IgD-negative memory B cell (primary cell): ENCODE measurements at regions not wholly inside any gene's neighbourhood (a gene's known extent, or its start where the extent isn't known, plus 50 kb on each side); places are given as distances from the start of the nearest gene placed in this dataset.

ENCODE experiments used
- H3K27ac Mint-ChIP-seq, 3 donors: one replicate each; pipeline ENCODE4 v1.8.0; 2020 to 2022; ENCODE audit warnings: mild to moderate bottlenecking in 3 of 3, mixed read lengths in 3 of 3, moderate library complexity in 1 of 3
- H3K27me3 Mint-ChIP-seq: one replicate; pipeline ENCODE4 v1.8.0; 2021; ENCODE audit warnings: mixed read lengths
- H3K36me3 Mint-ChIP-seq: one replicate; pipeline ENCODE4 v1.8.0; 2020; ENCODE audit warnings: mild to moderate bottlenecking, mixed read lengths
- H3K4me1 Mint-ChIP-seq, 3 donors: one replicate each; pipeline ENCODE4 v1.8.0; 2020 to 2022; ENCODE audit warnings: mixed read lengths in 3 of 3, mild to moderate bottlenecking in 1 of 3
- H3K4me3 Mint-ChIP-seq, 4 donors: one replicate each; pipeline ENCODE4 v1.8.0; 2020 to 2022; ENCODE audit warnings: mild to moderate bottlenecking in 4 of 4, mixed read lengths in 4 of 4, moderate library complexity in 3 of 4
- H3K9me3 Mint-ChIP-seq, 3 donors: one replicate each; pipeline ENCODE4 v1.8.0; 2020 to 2021; ENCODE audit warnings: mixed read lengths in 3 of 3, mild to moderate bottlenecking in 1 of 3

DNA sequence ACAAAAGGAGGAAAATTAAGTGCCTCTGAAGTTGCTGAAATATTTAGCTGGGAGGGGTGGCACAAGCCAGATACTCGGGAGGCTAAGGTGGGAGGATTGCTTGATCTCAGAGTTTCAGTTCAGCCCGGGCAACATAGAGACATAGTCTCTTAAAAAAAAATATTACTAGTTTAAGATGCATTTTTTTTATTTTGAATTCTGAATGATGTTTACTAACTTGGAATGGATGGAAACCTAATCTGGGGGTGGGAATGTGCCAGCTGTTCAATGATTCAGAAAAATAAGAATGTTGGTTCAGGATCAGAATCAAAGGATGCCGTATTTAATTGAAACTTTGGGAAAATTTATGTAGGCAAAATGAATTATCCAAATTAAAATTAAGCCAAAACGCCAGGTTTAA is 167.2 kb upstream of the ANK2 start:
- no peaks in the 10 kb centered on the region for H3K9me3 Mint-ChIP-seq
- no peaks in the 10 kb centered on the region for H3K4me1 Mint-ChIP-seq
- no peak overlapping the region for H3K4me3 Mint-ChIP-seq
- no peaks in the 10 kb centered on the region for H3K27me3 Mint-ChIP-seq
- no peaks in the 10 kb centered on the region for H3K36me3 Mint-ChIP-seq
- no peak overlapping the region for H3K27ac Mint-ChIP-seq

DNA sequence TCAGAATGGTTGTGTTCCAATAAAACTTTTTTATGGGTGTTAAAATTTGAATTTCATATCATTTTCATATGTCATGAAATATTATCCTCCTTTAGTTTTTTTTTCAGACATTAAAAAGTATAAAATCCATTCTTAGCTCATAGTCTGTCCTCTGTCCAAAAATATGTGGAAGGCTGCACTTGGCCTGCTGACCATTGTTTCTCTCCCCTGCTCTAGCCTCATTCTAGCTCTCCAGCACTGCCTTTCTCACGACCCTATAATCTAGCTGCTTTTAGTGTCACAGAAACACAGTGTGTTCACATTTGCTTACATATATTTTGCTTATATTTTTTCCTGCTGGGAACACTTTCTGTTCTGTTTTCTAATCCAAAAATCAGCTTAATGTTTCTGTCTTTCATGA is 165.0 kb upstream of the ANK2 start:
- Mint-ChIP-seq H3K27me3 (no peaks in the 10 kb centered on the region), H3K9me3 (no peaks in the 10 kb centered on the region), H3K4me1 (no peaks in the 10 kb centered on the region), H3K4me3 (no peak overlapping the region), H3K36me3 (no peaks in the 10 kb centered on the region), H3K27ac (no peak overlapping the region)

DNA sequence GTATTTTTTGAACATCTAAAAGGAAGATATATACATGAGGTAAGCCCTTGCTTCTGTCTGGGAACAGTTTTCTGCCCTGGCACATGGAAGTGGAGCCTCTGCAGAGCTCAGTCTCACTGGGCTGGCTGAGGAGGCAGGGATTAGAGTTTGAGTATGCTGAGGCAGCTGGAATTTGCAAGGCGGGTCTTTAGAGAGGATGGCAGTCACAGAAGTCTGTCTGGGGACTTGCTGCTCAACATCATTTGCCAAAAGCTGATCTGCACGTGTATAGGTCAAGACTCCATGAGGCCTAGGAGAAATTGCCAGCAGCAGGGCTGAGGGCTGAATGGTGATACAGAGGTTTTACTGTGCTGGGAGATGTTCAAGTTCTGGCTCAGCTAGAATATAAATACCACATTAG is 163.6 kb upstream of the ANK2 start:
- no peaks in the 10 kb centered on the region for H3K27me3 Mint-ChIP-seq
- H3K9me3 Mint-ChIP-seq: no peaks in the 10 kb centered on the region
- H3K27ac Mint-ChIP-seq: no peak overlapping the region
- H3K36me3 Mint-ChIP-seq: no peaks in the 10 kb centered on the region
- H3K4me1 Mint-ChIP-seq: peaks cover 0 to 3% (median 0%) of the 10 kb centered on the region in 3 donors
- no peak overlapping the region for H3K4me3 Mint-ChIP-seq

DNA sequence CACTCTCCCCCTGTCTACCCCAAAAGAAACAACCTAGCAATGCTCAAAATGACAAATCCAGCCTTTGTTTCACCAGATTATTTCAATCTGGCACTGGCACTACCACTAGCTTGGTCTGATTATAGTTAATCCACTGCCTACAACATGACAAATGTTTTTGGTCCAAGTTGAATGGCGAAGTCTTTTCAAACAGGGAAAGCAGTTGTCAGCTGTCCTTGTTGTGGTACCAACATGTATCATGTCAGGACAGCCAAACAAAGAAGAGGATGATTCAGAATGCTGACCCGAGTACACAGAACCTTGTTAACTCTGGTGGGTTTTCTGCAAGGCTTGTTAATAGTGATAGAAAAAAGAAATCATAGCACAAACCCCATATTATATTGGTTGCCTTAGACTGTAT is 160.8 kb upstream of the ANK2 start:
- Mint-ChIP-seq H3K27ac (no peak overlapping the region), H3K36me3 (peaks cover 1% of the 10 kb centered on the region), H3K4me1 (peaks cover 0 to 3% (median 0%) of the 10 kb centered on the region in 3 donors), H3K4me3 (no peak overlapping the region), H3K27me3 (no peaks in the 10 kb centered on the region), H3K9me3 (no peaks in the 10 kb centered on the region)

DNA sequence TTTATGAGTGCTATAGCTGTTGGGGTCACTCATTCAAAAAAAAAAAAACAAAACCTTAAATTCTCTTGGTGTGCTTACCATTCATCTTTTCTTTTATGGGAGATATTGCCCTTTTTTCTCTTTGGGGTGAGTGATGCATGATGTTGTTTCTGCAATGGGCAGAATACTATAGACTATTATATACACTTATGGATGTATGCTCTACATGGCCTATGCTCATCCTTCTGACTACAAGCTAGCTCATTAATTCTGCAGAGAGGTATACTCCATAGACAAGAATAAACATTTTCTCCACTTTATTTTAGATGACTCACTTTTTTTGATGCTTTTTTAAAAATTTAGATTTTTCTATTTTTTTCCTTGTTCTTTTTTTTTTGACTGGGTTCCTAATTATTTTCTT is 160.3 kb upstream of the ANK2 start:
- no peak overlapping the region for H3K4me3 Mint-ChIP-seq
- H3K4me1 Mint-ChIP-seq: peaks cover 0 to 3% (median 0%) of the 10 kb centered on the region in 3 donors
- peaks cover 1% of the 10 kb centered on the region for H3K36me3 Mint-ChIP-seq
- H3K27ac Mint-ChIP-seq: no peak overlapping the region
- no peaks in the 10 kb centered on the region for H3K9me3 Mint-ChIP-seq
- H3K27me3 Mint-ChIP-seq: no peaks in the 10 kb centered on the region

DNA sequence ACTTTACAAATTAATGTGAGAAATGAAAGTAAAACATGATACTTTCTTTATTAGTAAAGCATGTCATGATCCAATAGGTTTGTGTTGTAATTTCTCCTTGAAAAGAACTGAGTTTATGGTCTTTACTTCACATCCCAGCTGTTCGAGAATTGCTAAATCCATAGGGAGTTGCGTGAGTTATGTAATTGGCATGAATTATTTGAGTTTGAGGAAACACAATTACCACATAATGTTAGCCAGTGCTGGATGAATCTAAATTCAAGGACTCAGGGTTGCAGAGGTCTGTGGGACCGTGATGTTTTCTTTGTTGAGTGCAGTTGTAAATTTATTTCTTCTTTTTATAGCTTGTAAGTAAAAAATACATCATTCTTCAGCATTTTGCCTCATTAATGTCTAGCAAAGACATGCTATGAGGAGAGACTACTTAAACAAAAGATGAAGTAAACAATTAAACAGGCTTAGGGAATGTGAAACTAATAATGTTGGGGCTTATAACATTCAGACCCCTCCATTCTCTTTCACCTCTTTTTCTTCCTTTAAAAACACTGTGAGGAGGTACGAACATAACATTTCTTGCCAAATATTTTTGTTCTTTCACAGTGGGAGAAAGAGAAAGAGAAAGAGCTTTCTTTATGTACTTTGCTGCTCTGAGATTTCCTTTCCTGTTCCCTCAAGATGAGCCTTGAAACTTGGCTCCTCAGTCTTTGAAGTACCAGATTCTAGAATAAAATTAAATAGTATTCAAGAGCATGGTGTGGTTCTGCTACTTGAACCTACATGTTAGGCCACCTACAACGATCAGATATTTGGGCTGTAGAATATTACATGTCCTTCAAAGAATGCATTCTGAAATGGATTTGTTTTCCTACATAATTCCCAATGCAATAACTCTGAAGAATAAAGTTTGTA is 159.6 kb upstream of the ANK2 start:
- Mint-ChIP-seq H3K4me1 (peaks cover 0 to 3% (median 0%) of the 10 kb centered on the region in 3 donors), H3K36me3 (peaks cover 1% of the 10 kb centered on the region), H3K27me3 (no peaks in the 10 kb centered on the region), H3K27ac (no peak overlapping the region), H3K4me3 (no peak overlapping the region), H3K9me3 (no peaks in the 10 kb centered on the region)

DNA sequence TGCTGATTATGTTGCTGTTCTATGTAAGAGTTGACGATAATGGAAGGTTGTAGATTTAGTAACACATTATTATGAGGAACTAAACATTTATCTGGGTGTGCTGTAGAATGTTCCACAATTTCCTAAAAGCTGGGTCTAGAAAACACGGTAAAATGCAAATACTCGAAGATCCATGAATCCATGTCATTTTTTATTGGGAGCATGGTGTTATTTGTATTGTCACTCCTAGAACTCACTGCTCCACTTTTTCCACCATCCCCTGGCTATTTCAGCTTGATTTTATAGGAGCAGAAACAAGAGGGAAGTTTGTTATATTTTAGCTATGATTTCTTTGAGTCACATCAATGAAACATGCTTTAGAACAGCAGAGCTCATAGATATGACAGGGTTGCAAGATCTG is 155.0 kb upstream of the ANK2 start:
- H3K36me3 Mint-ChIP-seq: peaks cover 1% of the 10 kb centered on the region
- H3K27ac Mint-ChIP-seq: no peak overlapping the region
- no peak overlapping the region for H3K4me3 Mint-ChIP-seq
- H3K27me3 Mint-ChIP-seq: no peaks in the 10 kb centered on the region
- no peaks in the 10 kb centered on the region for H3K9me3 Mint-ChIP-seq
- H3K4me1 Mint-ChIP-seq: peaks cover 0 to 3% (median 0%) of the 10 kb centered on the region in 3 donors

DNA sequence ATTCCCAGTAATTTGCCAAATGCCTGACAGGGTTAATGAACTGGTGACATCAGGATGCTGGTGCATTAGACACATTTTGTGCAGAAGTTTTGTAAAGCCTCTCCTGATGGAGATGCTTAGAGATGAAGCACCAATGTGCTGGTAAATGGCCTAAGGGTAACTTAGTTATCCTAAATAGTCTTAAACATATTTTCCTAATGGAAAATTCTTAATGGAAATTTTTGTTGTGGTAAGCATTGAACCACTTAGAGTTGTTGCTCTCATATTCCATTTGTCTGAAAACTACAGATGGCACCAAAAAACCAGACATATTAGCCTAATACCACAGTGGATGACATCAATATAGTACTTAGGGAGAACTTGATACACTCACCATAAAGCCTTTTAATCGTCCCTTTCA is 154.5 kb upstream of the ANK2 start:
- H3K4me1 Mint-ChIP-seq: no peaks in the 10 kb centered on the region
- no peaks in the 10 kb centered on the region for H3K9me3 Mint-ChIP-seq
- H3K27ac Mint-ChIP-seq: no peak overlapping the region
- no peak overlapping the region for H3K4me3 Mint-ChIP-seq
- H3K36me3 Mint-ChIP-seq: peaks cover 1% of the 10 kb centered on the region
- H3K27me3 Mint-ChIP-seq: no peaks in the 10 kb centered on the region

DNA sequence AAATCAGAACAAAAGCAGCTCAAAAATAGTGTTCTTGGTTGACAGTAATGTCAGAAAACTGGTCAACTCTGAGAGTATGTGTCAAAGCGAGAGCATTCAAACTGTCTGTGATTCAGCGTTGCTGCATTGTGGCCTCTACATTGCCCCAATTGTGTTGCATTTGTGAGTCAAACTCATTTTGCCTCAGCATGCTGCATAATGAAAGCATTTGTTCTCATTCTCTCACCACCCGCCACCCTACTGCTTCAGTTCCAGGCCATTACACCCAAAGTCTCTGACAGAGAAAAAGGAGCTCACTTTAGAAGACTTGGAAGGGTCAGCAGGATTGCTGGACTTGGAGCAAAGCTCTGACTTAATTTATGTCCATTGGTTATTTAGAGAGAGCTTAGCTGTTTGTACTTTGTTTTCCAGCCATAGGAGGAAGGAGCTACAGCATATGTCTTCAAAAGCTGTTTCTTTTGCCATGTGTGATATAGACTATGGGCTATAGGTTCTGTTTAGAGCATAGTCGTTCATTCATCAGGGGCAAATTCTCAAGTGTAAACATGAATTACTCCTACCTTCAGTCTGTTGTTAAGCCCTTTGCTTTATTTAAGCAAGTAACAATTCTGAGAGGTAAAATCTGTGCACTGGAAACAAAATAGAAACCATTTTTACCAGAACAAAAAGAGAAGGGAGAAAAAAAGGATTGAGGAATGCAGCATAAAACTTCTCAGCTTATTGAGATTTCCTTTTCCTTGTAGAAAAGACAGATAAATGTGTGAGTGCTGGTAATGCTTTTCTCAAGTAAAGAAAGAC is 153.4 kb upstream of the ANK2 start:
- H3K4me3 Mint-ChIP-seq: no peak overlapping the region
- no peak overlapping the region for H3K27ac Mint-ChIP-seq
- no peaks in the 10 kb centered on the region for H3K4me1 Mint-ChIP-seq
- H3K27me3 Mint-ChIP-seq: no peaks in the 10 kb centered on the region
- peaks cover 1% of the 10 kb centered on the region for H3K36me3 Mint-ChIP-seq
- no peaks in the 10 kb centered on the region for H3K9me3 Mint-ChIP-seq

DNA sequence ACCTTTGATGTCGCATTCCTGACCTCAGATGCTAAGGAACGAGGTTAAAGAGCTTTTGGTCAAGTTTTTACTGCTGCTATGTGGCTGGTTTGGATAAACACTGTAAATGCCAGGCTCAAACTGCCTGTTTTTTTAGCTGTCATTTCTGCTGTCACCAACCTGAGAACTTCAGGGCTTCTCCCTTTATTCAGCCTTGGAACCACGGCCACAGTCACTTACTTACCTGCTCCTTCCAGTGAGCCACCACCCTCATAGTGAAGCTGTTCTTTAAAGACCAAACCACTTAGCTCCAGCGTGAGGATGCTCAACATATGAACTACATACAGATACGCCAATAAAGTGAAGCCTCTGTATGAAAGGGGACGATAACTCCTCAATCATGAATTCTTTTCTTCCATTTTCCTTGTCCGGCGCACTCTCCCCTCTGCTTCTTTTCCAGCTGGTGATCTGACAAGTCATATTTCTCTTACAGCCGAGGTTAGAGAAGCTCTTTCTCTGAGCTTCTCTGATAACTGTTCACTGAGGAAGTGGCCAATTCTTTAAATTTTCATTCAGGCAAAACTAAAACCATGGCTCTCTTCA is 152.8 kb upstream of the ANK2 start:
- no peak overlapping the region for H3K4me3 Mint-ChIP-seq
- no peaks in the 10 kb centered on the region for H3K36me3 Mint-ChIP-seq
- H3K4me1 Mint-ChIP-seq: no peaks in the 10 kb centered on the region
- no peaks in the 10 kb centered on the region for H3K9me3 Mint-ChIP-seq
- H3K27me3 Mint-ChIP-seq: peaks cover under 1% of the 10 kb centered on the region
- H3K27ac Mint-ChIP-seq: no peak overlapping the region

DNA sequence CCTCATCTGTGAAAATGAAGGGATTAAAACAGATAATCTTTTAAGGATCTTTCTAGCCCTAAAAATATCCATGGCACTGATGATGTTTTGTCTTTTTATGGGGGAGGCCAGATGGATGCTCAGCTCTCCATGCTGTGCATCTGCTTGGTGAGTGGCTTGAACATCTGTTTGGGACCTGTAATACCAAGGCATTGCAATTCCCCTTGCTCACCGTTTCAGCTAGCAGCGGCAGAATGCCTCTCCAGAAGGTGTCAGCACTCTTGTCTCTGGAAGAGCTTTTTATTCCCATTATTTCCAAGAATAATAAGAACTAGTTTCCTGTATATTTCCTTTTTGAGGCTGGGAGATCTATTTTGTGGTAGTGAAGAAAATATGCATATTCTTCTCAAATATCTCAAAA is 151.9 kb upstream of the ANK2 start:
- no peaks in the 10 kb centered on the region for H3K9me3 Mint-ChIP-seq
- no peak overlapping the region for H3K27ac Mint-ChIP-seq
- H3K27me3 Mint-ChIP-seq: peaks cover 1% of the 10 kb centered on the region
- H3K4me3 Mint-ChIP-seq: no peak overlapping the region
- H3K36me3 Mint-ChIP-seq: no peaks in the 10 kb centered on the region
- H3K4me1 Mint-ChIP-seq: no peaks in the 10 kb centered on the region

DNA sequence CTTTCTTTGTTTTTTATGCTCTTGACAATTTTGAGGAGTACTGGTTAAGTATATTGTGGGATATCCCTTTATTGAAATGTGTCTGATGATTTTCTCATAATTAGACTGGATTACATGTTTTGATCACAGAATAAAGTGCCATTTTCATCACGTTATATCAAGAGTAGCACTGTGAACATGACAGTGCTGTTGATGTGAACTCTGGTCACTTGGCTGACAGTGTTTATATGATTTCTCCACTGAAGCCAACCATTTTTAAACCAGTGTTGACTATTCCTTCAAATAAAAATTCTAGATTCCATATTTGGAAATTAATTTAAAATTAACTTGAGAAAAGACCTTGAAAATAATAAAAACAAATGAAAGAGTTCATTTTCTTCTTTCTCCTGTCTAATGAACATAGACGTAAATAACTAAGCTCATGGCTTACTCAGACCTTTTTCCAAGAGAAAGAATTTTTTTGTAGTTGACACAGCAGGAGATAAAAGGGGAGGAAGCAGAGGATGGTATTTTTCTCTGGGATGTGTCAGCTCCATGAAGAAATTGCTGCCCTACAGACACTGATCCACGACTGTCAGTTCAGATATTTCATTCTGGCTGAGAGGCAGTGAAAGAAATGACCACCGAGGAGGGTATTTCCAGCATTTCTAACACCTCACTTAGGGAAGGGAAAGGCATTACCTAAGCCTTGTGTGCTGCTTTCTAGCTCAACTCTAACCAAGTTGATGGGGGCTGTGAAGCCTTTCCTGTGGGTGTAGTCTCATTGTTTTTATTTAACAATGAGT is 150.9 kb upstream of the ANK2 start:
- H3K27me3 Mint-ChIP-seq: peaks cover 1% of the 10 kb centered on the region

DNA sequence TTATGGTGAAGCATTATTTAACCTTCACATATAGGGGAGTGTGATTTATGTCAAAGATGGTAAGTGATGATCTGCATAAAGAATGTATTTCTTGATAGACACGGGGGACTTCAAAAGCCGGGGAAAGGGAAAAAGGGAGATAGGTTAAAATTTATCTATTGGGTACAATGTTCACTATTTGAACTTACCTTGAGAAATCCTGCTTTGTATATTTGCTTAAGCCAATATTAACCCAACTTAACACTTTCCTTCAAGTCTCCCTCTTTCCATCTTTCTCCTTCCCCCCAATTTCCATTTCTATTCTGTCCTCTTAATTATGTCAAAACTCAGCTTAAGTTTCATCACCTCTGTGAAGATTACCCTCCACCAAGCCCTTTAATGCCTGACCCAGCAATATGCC is 149.0 kb upstream of the ANK2 start:
- H3K27ac Mint-ChIP-seq: no peak overlapping the region
- H3K4me3 Mint-ChIP-seq: no peak overlapping the region
- H3K9me3 Mint-ChIP-seq: no peaks in the 10 kb centered on the region
- peaks cover 1% of the 10 kb centered on the region for H3K27me3 Mint-ChIP-seq
- no peaks in the 10 kb centered on the region for H3K36me3 Mint-ChIP-seq
- no peaks in the 10 kb centered on the region for H3K4me1 Mint-ChIP-seq

More for the DNA sequence above, 150.9 kb upstream of the ANK2 start:
- Mint-ChIP-seq H3K4me1 (no peaks in the 10 kb centered on the region), H3K9me3 (no peaks in the 10 kb centered on the region), H3K27ac (no peak overlapping the region), H3K36me3 (no peaks in the 10 kb centered on the region), H3K4me3 (no peak overlapping the region)

DNA sequence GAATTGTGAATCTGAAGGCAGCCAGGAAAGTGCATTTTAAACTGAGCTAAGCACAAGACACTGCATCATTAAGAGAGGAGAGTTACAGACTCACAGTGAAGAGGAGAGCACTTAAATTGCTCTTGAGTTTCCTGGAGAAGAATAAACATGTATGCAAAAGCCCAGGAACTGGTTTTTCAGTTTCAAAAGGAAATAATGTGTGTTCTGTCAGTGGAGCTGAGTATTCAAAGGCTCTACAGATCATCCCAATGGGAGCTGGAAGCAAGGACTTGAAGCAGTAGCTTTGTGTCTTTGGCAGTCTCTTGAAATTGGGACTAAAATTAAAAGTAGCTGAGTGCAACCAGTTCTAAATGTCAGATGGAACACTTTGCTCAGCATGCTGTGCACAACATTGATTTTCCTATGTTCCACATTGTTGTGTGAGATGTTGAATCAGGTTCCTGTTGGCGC is 147.5 kb upstream of the ANK2 start:
- no peaks in the 10 kb centered on the region for H3K36me3 Mint-ChIP-seq
- no peak overlapping the region for H3K27ac Mint-ChIP-seq
- H3K4me3 Mint-ChIP-seq: no peak overlapping the region
- H3K9me3 Mint-ChIP-seq: no peaks in the 10 kb centered on the region
- no peaks in the 10 kb centered on the region for H3K4me1 Mint-ChIP-seq
- H3K27me3 Mint-ChIP-seq: peaks cover 1% of the 10 kb centered on the region

DNA sequence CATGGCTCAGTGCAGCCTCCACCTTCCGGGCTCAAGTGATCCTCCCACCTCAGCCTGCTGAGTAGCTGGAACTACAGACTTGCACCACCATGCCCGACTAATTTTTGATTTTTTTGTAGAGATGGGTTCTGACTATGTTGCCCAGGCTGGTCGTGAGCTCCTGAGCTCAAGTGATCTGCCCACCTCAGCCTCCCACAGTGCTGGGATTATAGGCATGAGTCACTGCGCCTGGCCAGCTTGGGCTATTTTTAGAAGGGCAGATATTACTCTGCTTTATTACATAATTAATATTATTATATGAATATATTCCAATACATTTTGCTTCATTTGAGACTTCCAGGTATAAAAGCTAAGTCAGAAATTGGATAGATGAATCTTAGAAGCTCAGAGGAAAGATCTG is 143.7 kb upstream of the ANK2 start:
- no peak overlapping the region for H3K4me3 Mint-ChIP-seq
- H3K4me1 Mint-ChIP-seq: peaks cover 3 to 7% (median 5%) of the 10 kb centered on the region in 3 donors
- peaks cover 3% of the 10 kb centered on the region for H3K27me3 Mint-ChIP-seq
- no peaks in the 10 kb centered on the region for H3K36me3 Mint-ChIP-seq
- no peaks in the 10 kb centered on the region for H3K9me3 Mint-ChIP-seq
- no peak overlapping the region for H3K27ac Mint-ChIP-seq
